ENCODE measurements at regions not wholly inside any gene's neighbourhood (a gene's known extent, or its start where the extent isn't known, plus 50 kb on each side); places are given as distances from the start of the nearest gene placed in this dataset.

GRCh38 chr2:37500031-37500430 lies 155.6 kb downstream of the QPCT start:
- TF ChIP-seq, protein P1, sequence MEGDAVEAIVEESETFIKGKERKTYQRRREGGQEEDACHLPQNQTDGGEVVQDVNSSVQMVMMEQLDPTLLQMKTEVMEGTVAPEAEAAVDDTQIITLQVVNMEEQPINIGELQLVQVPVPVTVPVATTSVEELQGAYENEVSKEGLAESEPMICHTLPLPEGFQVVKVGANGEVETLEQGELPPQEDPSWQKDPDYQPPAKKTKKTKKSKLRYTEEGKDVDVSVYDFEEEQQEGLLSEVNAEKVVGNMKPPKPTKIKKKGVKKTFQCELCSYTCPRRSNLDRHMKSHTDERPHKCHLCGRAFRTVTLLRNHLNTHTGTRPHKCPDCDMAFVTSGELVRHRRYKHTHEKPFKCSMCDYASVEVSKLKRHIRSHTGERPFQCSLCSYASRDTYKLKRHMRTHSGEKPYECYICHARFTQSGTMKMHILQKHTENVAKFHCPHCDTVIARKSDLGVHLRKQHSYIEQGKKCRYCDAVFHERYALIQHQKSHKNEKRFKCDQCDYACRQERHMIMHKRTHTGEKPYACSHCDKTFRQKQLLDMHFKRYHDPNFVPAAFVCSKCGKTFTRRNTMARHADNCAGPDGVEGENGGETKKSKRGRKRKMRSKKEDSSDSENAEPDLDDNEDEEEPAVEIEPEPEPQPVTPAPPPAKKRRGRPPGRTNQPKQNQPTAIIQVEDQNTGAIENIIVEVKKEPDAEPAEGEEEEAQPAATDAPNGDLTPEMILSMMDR (IDR thresholded peaks at IDR 0.05) = no peak
- no peak for TF ChIP-seq POLR2A (IDR thresholded peaks at IDR 0.05)
